DND-41 (cell line): ENCODE measurements at regions not wholly inside any gene's neighbourhood (a gene's known extent, or its start where the extent isn't known, plus 50 kb on each side); places are given as distances from the start of the nearest gene placed in this dataset.

Experiments used
- EZH2 ChIP-seq: IDR thresholded peaks from 3 replicates; pipeline ENCODE4 v1.6.1; 2012; ENCODE audit warnings: borderline replicate concordance, low read depth, mild to moderate bottlenecking, moderate library complexity, low read length, inconsistent platforms; ENCODE audit not compliant: severe bottlenecking
- TF ChIP-seq, protein P1 (sequence below): IDR thresholded peaks from 2 replicates; pipeline ENCODE4 v1.5.1; 2012; ENCODE audit warnings: borderline replicate concordance, low read length, moderate library complexity, mild to moderate bottlenecking; ENCODE audit not compliant: poor library complexity, severe bottlenecking; ENCODE audit errors: extremely low read depth

DNA sequence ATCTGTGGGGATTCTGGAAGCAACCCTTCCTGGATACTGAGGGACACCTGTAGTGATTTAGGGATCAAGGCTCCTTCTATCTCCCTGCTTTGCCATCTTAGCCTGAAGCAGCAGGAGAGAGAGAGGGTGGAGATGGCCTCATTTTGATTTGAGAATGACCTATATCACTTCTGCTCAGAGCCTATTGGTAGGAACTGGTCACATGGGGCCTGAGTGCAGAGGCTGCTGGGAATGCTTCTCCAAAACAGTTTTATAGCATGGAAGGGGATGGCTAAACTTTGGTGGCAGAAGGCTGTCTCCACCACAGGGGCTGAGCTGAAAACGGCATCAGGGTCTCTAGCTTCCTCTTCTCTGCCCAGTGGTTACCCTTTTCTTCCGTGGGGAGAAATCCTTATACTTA lies 105.8 kb downstream of the TBX19 start:
- TF ChIP-seq, protein P1, sequence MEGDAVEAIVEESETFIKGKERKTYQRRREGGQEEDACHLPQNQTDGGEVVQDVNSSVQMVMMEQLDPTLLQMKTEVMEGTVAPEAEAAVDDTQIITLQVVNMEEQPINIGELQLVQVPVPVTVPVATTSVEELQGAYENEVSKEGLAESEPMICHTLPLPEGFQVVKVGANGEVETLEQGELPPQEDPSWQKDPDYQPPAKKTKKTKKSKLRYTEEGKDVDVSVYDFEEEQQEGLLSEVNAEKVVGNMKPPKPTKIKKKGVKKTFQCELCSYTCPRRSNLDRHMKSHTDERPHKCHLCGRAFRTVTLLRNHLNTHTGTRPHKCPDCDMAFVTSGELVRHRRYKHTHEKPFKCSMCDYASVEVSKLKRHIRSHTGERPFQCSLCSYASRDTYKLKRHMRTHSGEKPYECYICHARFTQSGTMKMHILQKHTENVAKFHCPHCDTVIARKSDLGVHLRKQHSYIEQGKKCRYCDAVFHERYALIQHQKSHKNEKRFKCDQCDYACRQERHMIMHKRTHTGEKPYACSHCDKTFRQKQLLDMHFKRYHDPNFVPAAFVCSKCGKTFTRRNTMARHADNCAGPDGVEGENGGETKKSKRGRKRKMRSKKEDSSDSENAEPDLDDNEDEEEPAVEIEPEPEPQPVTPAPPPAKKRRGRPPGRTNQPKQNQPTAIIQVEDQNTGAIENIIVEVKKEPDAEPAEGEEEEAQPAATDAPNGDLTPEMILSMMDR: no peak
- TF ChIP-seq EZH2: no peak
